SH-SY5Y (cell line): ENCODE measurements at regions not wholly inside any gene's neighbourhood (a gene's known extent, or its start where the extent isn't known, plus 50 kb on each side); places are given as distances from the start of the nearest gene placed in this dataset.

Source experiments
- GATA2 ChIP-seq: IDR thresholded peaks from 2 replicates; pipeline ENCODE4 v1.6.1; 2011; ENCODE audit warnings: mild to moderate bottlenecking, low read depth, low read length
- GATA3 ChIP-seq: IDR thresholded peaks from 2 replicates; pipeline ENCODE4 v1.6.1; 2011; ENCODE audit warnings: low read depth, mild to moderate bottlenecking, low read length, moderate library complexity

DNA sequence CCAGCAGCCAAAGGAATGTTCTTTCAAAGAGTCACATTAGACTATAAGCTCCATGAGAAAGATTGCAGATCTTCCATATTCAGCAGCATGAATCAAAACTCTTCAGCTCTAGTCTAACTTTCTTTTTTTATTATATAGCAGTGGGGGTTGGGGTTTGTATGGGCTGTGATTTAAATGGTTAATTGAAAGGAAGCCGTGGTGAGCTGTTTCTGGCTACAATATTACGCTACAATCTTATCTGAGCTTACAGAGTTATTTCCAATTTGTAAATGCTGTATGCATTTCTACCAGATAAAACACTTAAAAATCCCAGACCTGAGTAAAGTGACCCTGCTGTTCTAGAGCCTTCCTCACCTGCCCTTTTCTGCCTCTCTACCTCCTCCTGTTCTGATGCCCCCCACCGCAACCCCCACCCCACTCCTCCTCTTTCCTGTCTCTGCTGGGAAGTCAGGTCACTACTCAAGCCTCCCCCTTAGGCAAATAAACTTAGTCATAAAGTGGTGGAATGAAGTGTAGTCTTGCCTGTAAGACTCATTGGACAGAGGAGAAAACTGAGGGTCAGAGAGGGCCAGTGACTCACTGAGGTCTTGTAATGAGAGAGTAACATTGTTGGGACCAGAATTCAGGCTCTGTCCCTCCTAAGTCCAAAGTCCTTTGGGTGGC lies 1089.5 kb downstream of the BCL11B start:
- TF ChIP-seq GATA3 (no peak), GATA2 (no peak)
